ENCODE measurements at regions not wholly inside any gene's neighbourhood (a gene's known extent, or its start where the extent isn't known, plus 50 kb on each side); places are given as distances from the start of the nearest gene placed in this dataset.

GRCh38 chr2:2645162-2645855 is 314.2 kb upstream of the MYT1L start:
- TF ChIP-seq GABPA (IDR thresholded peaks at IDR 0.05; ENCODE audit: low read depth), result no peak
- TF ChIP-seq BCL11A (IDR thresholded peaks at IDR 0.05; ENCODE audit: low read depth, low read length), result no peak
- no peak for TF ChIP-seq USF2 (IDR thresholded peaks at IDR 0.05; ENCODE audit: borderline replicate concordance, low read depth, low read length)
- no peak for TF ChIP-seq SIN3A (IDR thresholded peaks at IDR 0.05; ENCODE audit: low read depth, low read length)
- TF ChIP-seq REST (IDR thresholded peaks at IDR 0.05; ENCODE audit: low read depth, low read length), result no peak
- TF ChIP-seq RCOR1 (conservative IDR thresholded peaks at IDR 0.05; ENCODE audit: low read depth, low read length), result no peak
- TF ChIP-seq ZBTB33 (IDR thresholded peaks at IDR 0.05), result no peak
- TF ChIP-seq JUND (IDR thresholded peaks at IDR 0.05; ENCODE audit: low read depth, low read length), result no peak
- TF ChIP-seq SMAD1 (IDR thresholded peaks at IDR 0.05; ENCODE audit: low read depth, partially characterized antibody), result no peak
- no peak for TF ChIP-seq PKNOX1 (IDR thresholded peaks at IDR 0.05)
- TF ChIP-seq GATAD2B (conservative IDR thresholded peaks at IDR 0.05; ENCODE audit: low read depth), result no peak
- TF ChIP-seq PBX3 (IDR thresholded peaks at IDR 0.05; ENCODE audit: insufficient replicate concordance, low read depth, low read length), result no peak
- no peak for TF ChIP-seq MAX (IDR thresholded peaks at IDR 0.05; ENCODE audit: low read depth, low read length)
- no peak for TF ChIP-seq RAD21 (IDR thresholded peaks at IDR 0.05; ENCODE audit: insufficient read depth, low read depth, low read length)

Measured in GM12878 (cell line).